ENCODE measurements at regions not wholly inside any gene's neighbourhood (a gene's known extent, or its start where the extent isn't known, plus 50 kb on each side); places are given as distances from the start of the nearest gene placed in this dataset.
"Not testable (repeated sequence)": the region's sequence is repeated elsewhere in the genome, so short reads cannot be mapped to it uniquely, and the experiment has no call there.

DNA sequence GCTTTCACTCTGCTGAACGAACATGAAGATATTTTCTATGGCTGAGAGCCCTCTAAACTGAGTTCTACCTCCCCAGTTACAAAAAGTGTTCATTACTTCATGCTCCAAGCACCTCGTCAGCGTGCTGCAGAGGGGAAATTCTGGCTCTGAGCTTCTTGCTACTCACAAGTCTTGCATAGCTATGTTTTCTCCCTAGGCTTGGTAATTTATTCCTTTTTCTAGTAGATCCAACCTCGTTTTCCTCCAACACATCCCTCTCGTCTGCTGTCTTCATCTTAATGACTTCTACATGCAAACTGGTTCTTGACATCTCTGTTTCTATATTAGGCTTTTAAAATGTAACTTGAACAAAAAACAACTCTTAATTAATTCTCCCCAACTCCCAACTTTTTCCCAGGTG is 1034.5 kb downstream of the REEP3 start:
- H3K4me3 ChIP-seq (replicated peaks in 1 of 2; ENCODE audit: low read depth in 2 of 2, low read length in 2 of 2) = no peak overlapping the region
- no peak for DNase-seq (ENCODE audit: low read depth in 2 of 2)
- TF ChIP-seq, protein P1, sequence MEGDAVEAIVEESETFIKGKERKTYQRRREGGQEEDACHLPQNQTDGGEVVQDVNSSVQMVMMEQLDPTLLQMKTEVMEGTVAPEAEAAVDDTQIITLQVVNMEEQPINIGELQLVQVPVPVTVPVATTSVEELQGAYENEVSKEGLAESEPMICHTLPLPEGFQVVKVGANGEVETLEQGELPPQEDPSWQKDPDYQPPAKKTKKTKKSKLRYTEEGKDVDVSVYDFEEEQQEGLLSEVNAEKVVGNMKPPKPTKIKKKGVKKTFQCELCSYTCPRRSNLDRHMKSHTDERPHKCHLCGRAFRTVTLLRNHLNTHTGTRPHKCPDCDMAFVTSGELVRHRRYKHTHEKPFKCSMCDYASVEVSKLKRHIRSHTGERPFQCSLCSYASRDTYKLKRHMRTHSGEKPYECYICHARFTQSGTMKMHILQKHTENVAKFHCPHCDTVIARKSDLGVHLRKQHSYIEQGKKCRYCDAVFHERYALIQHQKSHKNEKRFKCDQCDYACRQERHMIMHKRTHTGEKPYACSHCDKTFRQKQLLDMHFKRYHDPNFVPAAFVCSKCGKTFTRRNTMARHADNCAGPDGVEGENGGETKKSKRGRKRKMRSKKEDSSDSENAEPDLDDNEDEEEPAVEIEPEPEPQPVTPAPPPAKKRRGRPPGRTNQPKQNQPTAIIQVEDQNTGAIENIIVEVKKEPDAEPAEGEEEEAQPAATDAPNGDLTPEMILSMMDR (IDR thresholded peaks at IDR 0.05; ENCODE audit: low read depth, low read length) = no peak

DNA sequence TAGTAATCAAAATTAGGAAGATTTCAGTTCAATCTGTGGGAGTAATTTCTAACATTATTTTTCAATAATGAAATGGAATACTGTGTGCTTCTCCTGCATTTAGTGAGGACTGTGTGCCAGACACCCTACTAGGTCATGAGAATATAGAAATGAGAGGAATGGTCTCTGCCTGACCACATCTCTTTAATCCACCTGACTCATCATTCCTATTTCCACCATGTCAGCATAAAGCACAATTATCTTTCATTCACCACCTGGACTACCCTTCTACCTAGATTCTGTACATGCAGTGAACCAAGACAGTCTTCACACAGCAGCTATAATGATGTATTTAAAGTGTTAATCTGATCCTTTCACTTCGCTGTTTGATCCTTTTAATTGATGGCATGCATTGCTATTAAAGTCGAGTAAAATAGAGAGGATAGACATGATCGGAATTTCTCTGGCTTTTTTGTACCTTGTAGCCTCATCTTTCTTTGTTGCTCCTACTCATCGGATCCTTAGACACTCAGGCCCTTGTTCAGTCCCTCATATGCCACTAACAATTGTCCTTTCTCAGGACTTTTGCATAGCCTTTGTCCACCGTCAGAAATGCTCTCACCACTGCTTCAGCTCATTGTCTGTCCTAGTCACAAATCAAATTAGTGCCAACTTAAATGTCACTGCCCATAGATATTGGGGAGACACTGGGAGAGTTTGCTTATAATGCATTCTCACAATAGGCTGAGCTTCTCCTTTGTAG is 1037.1 kb downstream of the REEP3 start:
- TF ChIP-seq, protein P1 (IDR thresholded peaks at IDR 0.05; ENCODE audit: low read depth, low read length) = no peak
- DNase-seq (ENCODE audit: low read depth in 2 of 2) = no peak
- H3K4me3 ChIP-seq (replicated peaks in 1 of 2; ENCODE audit: low read depth in 2 of 2, low read length in 2 of 2) = no peak overlapping the region

DNA sequence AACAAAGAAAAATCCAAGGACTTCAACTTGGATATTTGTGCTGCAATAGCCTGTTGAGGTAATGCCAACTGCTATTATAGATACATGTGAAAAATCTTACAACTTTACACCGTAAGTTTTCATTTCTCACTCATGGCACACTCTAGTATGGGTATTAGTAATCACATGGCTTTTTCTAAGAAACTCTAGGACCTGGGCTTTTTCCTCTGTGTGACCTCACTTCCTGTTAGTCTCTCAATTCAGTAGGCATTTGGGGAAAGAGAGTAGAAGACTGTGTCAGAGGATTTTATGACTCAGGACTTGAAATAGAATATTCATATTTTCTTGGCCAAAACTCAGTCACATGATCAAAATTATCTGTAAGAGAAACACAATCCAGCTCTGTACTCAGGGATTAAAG is 1049.9 kb downstream of the REEP3 start:
- H3K4me3 ChIP-seq (replicated peaks in 1 of 2; ENCODE audit: low read depth in 2 of 2, low read length in 2 of 2) = no peak overlapping the region
- no peak for DNase-seq (ENCODE audit: low read depth in 2 of 2)
- TF ChIP-seq, protein P1 (IDR thresholded peaks at IDR 0.05; ENCODE audit: low read depth, low read length) = no peak

DNA sequence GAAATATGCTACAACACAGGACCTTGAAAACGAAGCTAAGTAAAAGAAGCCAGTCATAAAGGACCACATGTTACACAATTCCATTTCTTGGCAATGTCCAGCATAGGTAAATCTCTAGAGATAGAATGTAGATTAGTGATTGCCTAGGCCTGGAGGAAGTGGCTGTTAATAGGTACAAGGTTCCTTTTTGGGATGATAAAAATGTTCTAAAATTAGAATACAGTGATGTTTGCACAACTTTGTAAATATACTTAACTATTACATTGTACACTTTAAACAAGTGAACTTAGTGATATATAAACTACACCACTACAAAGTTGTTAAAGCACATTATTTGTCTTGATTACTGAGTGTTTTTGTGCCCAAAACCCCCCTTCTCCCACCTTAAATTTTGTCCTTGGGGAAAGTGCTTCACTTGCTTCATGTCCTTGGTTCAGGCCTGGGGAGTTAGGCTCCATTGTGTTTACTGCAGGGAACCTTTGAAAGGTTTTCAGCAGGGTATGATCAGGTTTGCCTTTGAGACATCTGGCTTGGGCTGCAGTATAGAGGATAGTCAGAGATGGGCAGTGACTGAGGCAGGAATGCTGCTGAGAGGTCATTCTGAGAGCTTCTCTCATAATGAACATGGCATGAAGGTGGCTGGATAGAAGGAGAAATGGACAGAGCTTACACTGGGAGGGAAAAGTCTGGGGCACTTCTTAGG is 1052.6 kb downstream of the REEP3 start:
- no peak overlapping the region for H3K4me3 ChIP-seq (replicated peaks in 1 of 2; ENCODE audit: low read depth in 2 of 2, low read length in 2 of 2)
- TF ChIP-seq, protein P1 (IDR thresholded peaks at IDR 0.05; ENCODE audit: low read depth, low read length) = no peak

DNA sequence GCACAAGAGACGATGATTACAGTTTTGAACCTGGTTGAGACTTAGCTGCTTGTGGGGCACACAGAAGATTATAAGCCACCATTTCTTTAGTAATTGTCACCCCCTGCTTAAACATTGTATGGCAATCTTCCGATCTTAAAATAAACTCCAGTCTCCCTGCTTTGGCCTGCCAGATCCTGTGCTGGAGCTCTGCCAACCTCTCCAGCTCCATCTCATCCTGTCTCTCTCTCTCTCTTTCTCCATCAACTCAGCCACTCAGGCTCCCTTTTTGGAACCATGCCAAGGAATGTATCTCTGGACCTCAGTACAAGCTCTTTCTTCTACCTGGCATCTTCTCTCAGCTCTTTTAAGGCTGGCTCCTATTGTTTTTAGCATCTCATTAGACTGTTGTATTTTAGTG is 1053.2 kb downstream of the REEP3 start:
- DNase-seq (ENCODE audit: low read depth in 2 of 2) = no peak
- TF ChIP-seq, protein P1 (IDR thresholded peaks at IDR 0.05; ENCODE audit: low read depth, low read length) = no peak
- no peak overlapping the region for H3K4me3 ChIP-seq (replicated peaks in 1 of 2; ENCODE audit: low read depth in 2 of 2, low read length in 2 of 2)

More for the DNA sequence above, 1052.6 kb downstream of the REEP3 start:
- no peak for DNase-seq (ENCODE audit: low read depth in 2 of 2)

DNA sequence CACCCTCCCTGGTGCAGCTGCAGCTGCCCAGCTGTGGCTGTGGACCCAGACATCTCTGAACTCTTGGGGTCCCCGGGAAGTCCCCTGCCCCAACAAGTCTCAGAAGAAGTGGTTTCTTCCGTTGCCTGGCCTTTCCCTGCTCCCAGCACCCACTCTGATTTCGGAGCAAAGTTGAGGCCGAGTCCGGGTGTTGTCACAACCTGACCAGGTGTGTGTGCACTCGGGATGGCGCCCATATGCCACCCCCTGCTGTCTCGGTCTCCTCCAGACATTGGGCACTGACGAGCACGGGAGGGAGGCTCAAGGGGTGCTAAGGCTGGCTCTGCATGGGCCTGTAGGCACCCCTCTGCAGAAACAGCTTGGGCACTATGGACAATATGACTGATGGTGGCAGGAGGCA is 1055.3 kb downstream of the REEP3 start:
- no peak for DNase-seq (ENCODE audit: low read depth in 2 of 2)
- TF ChIP-seq, protein P1 (IDR thresholded peaks at IDR 0.05; ENCODE audit: low read depth, low read length) = no peak
- no peak overlapping the region for H3K4me3 ChIP-seq (replicated peaks in 1 of 2; ENCODE audit: low read depth in 2 of 2, low read length in 2 of 2)

DNA sequence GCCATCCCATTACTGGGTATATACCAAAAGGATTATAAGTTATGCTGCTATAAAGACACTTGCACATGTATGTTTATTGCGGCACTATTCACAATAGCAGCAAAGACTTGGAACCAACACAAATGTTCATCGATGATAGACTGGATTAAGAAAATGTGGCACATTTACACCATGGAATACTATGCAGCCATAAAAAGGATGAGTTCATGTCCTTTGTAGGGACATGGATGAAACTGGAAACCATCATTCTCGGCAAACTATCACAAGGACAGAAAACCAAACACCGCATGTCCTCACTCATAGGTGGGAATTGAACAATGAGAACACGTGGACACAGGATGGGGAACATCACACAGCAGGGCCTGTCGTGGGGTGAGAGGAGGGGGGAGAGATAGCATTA is 1057.6 kb downstream of the REEP3 start:
- H3K4me3 ChIP-seq (replicated peaks in 1 of 2; ENCODE audit: low read depth in 2 of 2, low read length in 2 of 2); DNase-seq (ENCODE audit: low read depth in 2 of 2): not testable (repeated sequence)
